Activated naive CD4-positive, alpha-beta T cell treated with anti-CD3 and anti-CD28 coated beads, Interleukin-2, amount 50 U/mL, for 72 hours (primary cell): ENCODE measurements at regions not wholly inside any gene's neighbourhood (a gene's known extent, or its start where the extent isn't known, plus 50 kb on each side); places are given as distances from the start of the nearest gene placed in this dataset.

ENCODE experiments used
- ATAC-seq, 2 donors: fragments of 150-1000 bp; cut with Tn5 transposase; 2 replicates each; pipeline ENCODE4 v1.10.0; 2021; ENCODE audit warnings: mild to moderate bottlenecking in 2 of 2, moderate library complexity in 2 of 2
- DNase-seq, 2 donors: peaks; one replicate each; pipeline ENCODE4 v3.0.0; 2021 to 2022; ENCODE audit warnings: low spot score in 2 of 2
- H3K27ac Mint-ChIP-seq, 2 donors: one replicate each; pipeline ENCODE4 v1.8.0; 2022; ENCODE audit warnings: mild to moderate bottlenecking in 2 of 2, mixed read lengths in 2 of 2
- H3K36me3 Mint-ChIP-seq, 2 donors: one replicate each; pipeline ENCODE4 v1.8.0; 2022; ENCODE audit warnings: mixed read lengths in 2 of 2
- H3K9me3 Mint-ChIP-seq, 2 donors: one replicate each; pipeline ENCODE4 v1.8.0; 2022; ENCODE audit warnings: mixed read lengths in 2 of 2

DNA sequence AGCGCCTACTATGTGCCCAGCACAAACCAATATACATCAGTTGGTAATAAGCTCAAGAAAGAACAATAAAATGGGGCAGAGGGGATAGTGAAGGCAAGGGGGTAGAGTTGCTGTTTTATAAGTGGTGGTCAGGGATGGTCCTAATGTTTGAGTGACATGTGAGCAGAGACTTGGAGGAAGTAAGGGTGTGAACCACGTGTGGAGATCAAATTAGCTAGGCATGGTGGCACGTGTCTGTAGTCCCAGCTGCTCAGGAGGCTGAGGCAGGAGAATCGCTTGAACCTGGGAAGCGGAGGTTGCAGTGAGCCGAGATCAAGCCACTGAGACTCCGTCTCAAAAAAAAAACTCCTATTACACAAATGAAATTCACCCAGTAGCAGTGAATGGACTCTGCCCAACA lies 56.5 kb downstream of the IRX6 start:
- ATAC-seq = no peak
- H3K27ac Mint-ChIP-seq = no peak overlapping the region
- H3K9me3 Mint-ChIP-seq = no peaks in the 10 kb centered on the region
- DNase-seq = no peak
- no peaks in the 10 kb centered on the region for H3K36me3 Mint-ChIP-seq

DNA sequence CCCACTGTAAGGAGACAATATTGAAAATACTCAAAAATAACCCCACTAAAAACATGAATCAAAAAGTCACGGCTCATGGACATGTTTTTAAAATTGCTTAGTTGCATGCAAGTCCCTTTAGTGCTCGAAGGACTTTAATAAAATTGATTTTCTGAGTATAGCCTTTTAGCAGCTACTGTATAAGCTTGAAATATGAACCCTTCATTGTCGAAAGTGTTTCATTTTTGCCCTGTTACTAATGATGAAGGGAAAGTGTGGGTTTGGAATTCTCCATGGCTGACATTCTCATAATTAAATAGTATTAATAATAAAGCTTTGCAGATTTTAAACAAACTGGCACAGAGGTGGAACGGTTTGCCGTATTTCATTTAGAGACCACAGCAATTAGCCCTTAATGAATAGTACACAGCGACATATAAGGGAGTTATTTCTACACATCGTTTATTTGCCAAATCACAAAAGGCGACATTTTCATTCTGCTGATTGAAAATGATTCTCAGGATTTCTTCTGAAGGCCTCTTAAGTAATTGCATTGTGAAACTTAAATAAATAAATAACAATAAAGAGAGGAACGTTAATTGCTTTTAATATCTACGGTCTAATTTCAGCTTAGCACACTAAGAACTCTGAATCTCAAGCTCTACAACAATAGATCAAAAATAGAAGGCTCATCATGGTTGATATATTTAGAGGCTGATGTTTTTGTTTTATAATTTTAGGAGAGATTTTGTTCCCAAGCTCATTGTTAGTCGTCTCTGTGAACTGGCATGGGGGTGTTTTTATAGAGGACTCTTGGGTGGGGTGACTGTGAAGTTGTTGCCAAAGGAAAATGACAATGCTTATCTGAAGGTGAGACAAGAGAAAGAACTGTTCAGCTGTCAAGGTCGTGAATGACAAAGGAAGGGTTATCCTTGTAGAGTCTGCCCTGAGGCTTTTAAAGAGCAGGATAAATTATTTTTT lies 60.6 kb downstream of the IRX6 start:
- Mint-ChIP-seq H3K36me3 (no peaks in the 10 kb centered on the region), H3K27ac (no peak overlapping the region), H3K9me3 (no peaks in the 10 kb centered on the region)
- no peak for DNase-seq
- ATAC-seq = no peak

DNA sequence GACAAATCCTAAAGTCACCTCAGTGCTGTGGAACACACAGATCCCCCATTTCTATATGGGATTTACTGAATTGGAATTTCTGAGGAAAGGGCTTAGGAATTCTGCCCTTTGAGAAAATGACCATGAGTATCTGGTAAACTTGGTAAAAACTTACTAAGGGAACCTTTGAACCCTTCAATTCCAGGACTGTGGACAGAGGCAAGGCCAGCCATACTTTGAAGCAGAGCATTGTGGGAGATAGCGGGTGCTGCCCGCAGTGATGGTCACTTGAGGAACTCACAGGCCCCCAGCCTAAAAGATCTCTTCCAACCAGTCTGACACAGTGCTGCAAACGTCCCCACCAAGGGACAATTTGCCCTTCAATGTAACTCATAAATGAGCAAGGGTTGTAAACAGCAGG lies 61.4 kb downstream of the IRX6 start:
- DNase-seq = no peak
- Mint-ChIP-seq H3K36me3 (no peaks in the 10 kb centered on the region), H3K27ac (no peak overlapping the region), H3K9me3 (no peaks in the 10 kb centered on the region)
- ATAC-seq = no peak

DNA sequence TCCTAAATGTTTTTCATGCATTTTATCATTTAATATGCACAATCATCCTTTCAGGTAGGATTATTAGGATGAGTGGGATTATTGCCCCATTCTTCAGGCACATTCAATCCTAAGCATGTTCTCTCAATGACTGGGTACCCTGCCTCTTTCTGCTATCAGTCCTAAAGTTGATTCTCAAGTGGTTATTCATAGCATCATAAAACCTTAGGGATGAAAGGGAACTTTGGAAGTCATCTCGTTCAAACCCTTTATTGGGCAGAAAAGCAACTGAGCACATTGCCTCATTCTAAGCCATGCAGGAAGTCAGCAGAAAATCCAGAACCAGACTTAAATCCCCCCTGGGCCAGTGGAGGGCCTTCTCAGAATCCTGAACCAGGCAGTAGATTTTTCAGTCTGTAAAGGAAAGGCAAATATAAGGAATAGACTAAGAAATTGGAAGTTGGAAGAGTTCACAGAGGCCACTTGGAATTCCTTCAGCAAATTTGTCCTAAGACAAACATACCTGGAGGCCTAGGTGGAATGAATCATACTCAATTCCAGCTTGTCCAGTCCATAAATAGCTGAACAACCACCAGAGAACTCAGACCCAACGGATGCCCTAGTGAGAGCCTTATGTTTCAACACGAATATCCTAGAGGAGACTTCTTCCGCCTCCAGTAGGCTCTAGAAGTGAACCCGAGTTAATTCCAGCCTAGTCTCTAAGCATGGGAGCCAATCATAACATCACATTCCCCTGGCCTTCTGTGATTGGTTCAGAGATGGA lies 62.7 kb downstream of the IRX6 start:
- no peaks in the 10 kb centered on the region for H3K36me3 Mint-ChIP-seq
- H3K9me3 Mint-ChIP-seq = no peaks in the 10 kb centered on the region
- DNase-seq = no peak
- ATAC-seq = no peak
- no peak overlapping the region for H3K27ac Mint-ChIP-seq

DNA sequence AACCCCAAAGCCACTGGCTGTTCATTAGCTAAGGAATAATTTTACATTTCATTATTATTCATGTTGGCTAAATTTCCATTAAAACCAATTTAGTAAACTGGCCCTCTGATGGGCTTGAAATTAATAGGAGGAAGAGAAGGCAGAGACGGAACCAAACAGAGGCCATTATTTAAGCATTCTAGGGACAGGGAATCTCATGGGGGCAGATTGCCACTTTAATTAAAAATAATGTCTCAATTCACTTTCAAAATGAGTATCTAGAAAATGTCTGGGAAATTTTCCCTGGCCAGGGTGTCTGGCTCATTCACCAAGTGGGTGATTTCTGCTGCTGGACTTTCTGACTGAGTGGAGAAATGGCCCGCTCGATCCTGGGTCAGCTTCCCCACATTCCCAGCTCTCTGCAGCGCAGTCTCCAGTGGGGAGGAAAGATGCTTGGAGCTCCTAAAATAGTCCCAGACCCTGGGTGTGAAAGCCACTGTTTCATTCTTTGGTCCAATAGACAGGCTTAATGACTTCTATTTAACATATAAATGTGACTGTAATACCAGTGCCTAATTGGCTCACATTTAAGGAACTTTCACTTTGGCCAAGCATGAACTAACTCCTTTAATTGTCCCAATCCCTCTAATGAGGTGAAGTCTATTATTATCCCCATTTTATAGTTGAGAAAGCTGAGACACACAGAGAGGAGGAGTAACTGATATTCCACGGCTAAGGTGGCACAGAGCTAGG lies 64.3 kb downstream of the IRX6 start:
- DNase-seq = no peak
- Mint-ChIP-seq H3K9me3 (no peaks in the 10 kb centered on the region), H3K27ac (no peak overlapping the region), H3K36me3 (no peaks in the 10 kb centered on the region)
- ATAC-seq = no peak

DNA sequence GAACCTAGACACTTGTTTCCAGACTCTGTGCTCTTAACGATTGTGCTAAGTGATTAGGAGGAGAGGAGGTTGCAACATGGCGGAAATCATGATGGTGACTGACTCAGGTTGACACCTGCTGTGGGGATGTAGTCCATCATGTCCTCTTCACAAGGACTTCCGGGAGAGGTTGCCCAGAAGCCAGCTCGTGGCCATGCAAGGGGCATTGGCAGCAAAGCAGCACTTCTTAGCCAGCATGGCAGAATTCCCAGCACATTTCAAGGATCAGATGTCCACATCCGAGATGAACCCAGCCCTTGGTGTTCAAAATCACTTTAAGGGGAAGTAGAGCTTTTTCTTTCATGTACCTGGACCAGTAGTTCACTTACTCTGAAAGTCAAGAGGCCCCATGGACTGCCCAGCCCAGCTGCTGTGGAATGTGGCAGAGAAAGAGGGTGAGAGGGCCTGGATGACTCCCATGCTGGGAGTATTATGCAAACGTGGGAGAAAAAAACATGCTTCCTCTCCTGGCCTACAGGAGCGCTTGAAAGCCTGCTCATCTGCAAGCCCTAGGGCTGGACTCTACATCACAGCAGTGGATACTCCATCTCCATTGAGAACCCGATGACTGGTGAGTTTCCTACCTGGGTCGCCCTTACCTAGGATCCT lies 65.5 kb downstream of the IRX6 start:
- no peak overlapping the region for H3K27ac Mint-ChIP-seq
- DNase-seq (no peak), ATAC-seq (no peak)
- no peaks in the 10 kb centered on the region for H3K36me3 Mint-ChIP-seq
- no peaks in the 10 kb centered on the region for H3K9me3 Mint-ChIP-seq

DNA sequence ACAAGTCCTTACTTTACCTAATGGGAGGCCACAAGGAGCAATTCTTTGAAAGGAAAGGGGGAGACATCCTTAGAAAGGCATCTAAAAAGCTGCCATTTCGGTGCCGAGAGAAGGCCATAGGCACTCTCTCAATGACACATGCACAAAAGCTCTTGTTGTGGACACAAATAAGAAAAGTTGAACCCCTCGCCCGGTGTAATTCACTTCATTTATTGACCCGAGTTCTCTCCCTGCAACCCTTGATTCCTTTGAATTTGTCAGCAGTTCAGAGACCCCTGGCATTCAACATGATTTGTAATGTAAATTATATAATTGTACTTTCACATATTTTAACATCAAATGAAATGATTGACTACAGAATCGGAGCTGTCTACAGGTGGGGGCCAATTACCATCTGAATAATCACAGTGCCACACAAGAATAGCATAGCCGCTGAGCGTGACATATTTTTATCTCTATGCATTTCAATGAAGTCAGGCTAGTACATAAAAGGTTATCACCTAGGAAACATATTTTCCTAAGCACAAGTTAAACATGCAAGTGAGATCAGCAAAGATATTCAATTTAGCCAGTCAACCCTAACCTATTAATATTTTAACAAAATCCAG lies 66.7 kb downstream of the IRX6 start:
- Mint-ChIP-seq H3K9me3 (no peaks in the 10 kb centered on the region), H3K27ac (no peak overlapping the region), H3K36me3 (no peaks in the 10 kb centered on the region)
- ATAC-seq (no peak), DNase-seq (no peak)

DNA sequence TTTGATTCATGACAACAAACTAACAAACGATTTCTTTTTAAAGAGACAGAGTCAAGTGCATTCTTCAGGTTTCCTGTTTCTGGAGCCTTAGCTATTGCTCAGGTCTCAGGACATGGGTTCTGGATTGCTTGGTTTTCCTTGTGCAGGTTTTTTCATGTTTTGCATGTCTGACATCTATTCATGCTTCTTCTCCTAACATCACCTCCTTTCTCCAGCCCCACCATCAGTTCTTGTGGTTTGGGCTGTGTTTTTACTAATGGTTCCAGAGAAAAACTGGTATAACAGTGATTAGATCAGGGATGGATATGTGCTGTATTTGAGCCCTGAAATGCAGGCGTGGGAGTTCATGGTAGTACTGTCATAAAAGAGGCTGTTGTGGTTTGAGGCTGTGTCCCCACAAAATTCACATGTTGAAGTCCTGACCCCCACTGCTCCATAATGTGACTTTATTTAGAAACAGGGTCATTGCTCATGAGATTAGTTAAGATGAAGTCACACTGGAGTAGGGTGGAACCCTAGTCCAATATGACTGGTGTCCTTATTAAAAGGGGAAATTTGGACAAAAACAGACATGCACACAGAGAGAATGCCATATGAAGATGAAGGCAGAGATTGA lies 67.9 kb downstream of the IRX6 start:
- DNase-seq (no peak), ATAC-seq (no peak)
- Mint-ChIP-seq H3K27ac (no peak overlapping the region), H3K9me3 (no peaks in the 10 kb centered on the region), H3K36me3 (no peaks in the 10 kb centered on the region)

DNA sequence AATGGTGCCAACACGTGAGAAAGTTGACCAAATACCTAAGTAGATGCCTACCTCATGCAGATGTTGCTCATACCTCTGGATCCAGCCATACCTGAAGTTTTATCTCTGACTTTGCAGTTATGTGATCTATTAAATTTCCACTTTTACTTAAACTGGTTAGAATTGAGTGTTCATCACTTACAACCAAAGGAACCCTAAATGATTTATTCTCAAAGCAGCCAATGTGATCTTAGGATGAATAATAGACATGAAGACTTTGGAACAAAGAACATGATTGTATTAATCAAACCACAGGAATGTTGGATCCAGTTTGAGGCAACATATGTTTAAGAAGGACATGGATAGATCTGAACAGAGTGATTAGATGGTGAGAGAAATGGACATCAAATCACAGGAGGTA lies 68.7 kb downstream of the IRX6 start:
- Mint-ChIP-seq H3K36me3 (no peaks in the 10 kb centered on the region), H3K9me3 (no peaks in the 10 kb centered on the region), H3K27ac (no peak overlapping the region)
- ATAC-seq = no peak
- DNase-seq = no peak

DNA sequence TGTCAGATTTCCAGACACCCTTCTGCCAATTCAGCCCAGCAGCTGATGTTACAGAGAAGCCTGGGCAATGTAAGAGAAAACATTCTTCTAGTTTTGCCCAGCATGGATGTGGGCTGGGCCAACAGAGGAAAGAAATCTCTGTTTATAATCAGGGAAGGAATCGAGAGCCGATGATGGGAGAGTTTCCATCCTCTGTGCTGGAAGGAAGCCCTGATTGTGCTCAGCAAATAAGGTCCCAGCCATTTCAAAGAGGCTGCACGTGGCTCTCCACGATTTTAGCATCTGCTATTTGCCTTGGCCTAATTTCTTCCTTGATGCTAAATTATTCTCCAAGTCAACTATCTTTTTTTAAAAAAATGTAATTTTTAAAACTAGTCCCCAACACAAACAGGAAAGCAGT lies 70.0 kb downstream of the IRX6 start:
- Mint-ChIP-seq H3K9me3 (no peaks in the 10 kb centered on the region), H3K27ac (no peak overlapping the region), H3K36me3 (no peaks in the 10 kb centered on the region)
- DNase-seq (no peak), ATAC-seq (no peak)

DNA sequence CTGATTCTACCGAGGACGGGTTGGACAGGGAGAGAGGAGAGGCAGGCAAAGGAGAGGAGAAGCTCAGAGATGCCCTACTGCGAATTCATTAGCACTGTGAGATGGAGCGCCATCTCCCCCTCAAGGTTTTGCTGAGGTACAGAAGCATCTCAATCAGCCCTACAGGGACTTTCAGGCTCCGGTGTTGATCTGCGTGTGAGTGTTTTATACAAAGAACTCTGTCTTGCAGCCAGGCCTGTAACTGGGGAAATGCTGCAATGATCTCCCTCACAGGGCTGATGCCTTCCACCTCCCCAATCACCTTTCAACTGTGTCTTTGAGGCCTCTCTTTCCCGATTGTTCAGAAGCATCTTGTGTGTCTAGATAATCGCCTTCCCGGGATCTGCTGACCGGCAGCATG lies 74.8 kb downstream of the IRX6 start:
- ATAC-seq = no peak
- Mint-ChIP-seq H3K27ac (no peak overlapping the region), H3K9me3 (no peaks in the 10 kb centered on the region), H3K36me3 (no peaks in the 10 kb centered on the region)
- DNase-seq = no peak

DNA sequence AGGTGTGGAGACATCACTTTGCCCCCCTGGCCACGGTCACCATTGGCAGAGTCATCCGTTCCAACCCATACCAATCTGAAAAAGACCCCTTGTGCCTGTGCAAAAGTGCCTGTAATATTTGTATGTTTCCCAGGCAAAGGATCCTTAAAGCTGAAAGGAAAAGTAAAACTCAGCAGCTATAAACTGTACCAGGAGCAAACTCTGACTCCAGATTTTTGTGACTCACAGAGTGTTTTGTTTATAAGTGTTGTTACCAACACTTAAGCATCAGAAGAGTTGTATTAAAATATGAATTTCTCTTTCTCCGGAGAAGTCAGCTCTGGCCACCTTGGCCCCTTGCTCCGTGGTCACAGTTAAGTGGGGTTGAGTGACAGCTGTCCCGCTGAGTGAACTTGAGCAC lies 75.9 kb downstream of the IRX6 start:
- no peaks in the 10 kb centered on the region for H3K9me3 Mint-ChIP-seq
- H3K36me3 Mint-ChIP-seq = no peaks in the 10 kb centered on the region
- H3K27ac Mint-ChIP-seq = no peak overlapping the region
- no peak for DNase-seq
- no peak for ATAC-seq

DNA sequence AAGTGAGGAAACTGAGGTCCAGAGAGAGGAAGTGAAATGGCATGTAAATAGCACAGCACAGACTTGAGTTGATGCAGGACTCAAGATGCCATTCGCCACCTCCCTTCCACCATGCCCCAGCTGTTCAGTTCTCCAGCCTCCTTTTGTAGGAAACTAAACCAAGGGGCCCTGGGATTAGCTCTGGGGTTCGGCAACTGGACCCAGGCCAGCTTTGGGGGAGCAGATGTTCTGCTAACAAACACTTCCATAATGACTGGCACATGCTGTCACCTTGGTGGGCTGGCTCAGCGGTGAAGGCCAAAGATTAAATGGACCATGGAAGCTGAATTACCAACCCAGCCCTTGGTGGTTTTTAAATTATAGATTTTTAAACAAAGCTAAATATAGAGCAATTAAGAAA lies 77.0 kb downstream of the IRX6 start:
- H3K36me3 Mint-ChIP-seq = no peaks in the 10 kb centered on the region
- DNase-seq (no peak), ATAC-seq (no peak)
- H3K9me3 Mint-ChIP-seq = no peaks in the 10 kb centered on the region
- H3K27ac Mint-ChIP-seq = no peak overlapping the region

DNA sequence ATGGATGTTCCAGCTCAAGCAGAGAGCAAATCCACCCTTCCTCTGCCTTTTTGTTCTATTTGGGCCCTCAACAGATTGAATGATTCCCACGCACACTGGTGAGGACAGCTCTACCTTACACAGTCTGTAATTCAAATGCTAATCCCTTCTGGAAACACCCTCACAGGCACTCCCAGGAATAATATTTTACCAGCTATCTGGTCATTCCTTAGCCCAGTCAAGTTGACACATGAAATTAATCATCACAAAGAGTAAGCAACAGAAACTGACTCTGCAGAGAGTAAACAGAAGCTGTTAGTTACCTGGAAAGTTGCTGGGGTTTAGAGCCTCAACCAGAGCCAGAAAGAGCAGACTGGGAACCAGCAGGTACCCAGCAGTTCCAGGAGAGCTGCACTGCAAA lies 75.5 kb upstream of the MMP2 start:
- no peaks in the 10 kb centered on the region for H3K36me3 Mint-ChIP-seq

DNA sequence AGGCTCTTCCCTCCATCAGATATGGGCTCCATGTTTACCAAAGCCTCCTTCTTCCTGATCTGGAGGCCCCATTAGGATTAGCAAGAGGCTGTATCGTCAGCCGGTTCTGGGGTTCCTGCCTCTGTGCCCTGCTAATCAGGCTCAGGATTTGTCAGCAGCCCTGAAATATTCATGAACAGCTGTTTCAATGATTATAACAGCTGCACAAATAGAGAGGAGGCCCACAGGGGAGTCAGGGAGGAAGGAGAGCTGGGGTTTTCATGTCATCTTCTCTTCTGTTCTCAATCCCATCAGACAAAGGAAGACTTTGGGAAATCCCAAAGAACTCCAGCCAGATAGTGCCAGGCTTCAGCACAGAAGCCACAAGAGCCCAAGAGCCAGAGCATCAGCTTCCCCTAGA lies 72.3 kb upstream of the MMP2 start:
- ATAC-seq = no peak
- no peak for DNase-seq
- H3K9me3 Mint-ChIP-seq = no peaks in the 10 kb centered on the region
- no peaks in the 10 kb centered on the region for H3K36me3 Mint-ChIP-seq
- H3K27ac Mint-ChIP-seq = peak overlapping the region in 1 of 2 donors; percentile 5

More for the DNA sequence above, 75.5 kb upstream of the MMP2 start:
- no peak overlapping the region for H3K27ac Mint-ChIP-seq
- ATAC-seq (no peak), DNase-seq (no peak)
- H3K9me3 Mint-ChIP-seq = no peaks in the 10 kb centered on the region

DNA sequence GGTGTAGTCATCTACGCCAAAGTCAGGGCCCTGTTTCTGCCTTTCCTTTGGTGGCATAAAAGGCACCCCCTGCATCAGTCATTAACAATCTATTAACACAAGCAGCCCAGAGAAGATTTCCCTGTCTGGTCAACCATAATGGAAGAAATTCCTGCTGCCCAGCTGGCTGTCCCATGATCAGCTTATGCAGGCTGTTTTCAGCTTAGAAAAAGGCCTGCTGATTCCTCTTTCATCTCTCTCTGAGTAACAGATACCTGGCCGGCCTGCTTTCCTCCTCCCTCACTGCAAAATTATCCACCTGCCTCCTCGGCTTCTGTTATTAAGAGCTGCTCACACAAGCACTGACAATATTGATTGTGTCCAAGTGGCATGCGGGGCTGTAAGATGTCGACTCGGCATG lies 70.3 kb upstream of the MMP2 start:
- Mint-ChIP-seq H3K27ac (no peak overlapping the region), H3K9me3 (no peaks in the 10 kb centered on the region), H3K36me3 (no peaks in the 10 kb centered on the region)
- DNase-seq (no peak), ATAC-seq (no peak)
